RWPE2 (cell line): ENCODE measurements at regions not wholly inside any gene's neighbourhood (a gene's known extent, or its start where the extent isn't known, plus 50 kb on each side); places are given as distances from the start of the nearest gene placed in this dataset.

ENCODE experiments used
- ATAC-seq: fragments of 200-7000 bp; cut with Tn5 transposase; 3 replicates; pipeline ENCODE4 v1.9.1; 2021; ENCODE audit warnings: low read depth
- DNase-seq: peaks from one replicate; pipeline ENCODE4 v3.0.0-alpha.2; 2020; ENCODE audit warnings: low spot score
- H3K27ac ChIP-seq: fragments of 450-650 bp; 2 replicates; pipeline ENCODE4 v1.5.1; 2017; ENCODE audit warnings: mild to moderate bottlenecking; ENCODE audit not compliant: poor library complexity, severe bottlenecking
- H3K27me3 ChIP-seq: fragments of 250-450 bp; sonication (Bioruptor Pico); 2 replicates; pipeline ENCODE4 v1.5.1; 2021; ENCODE audit warnings: mild to moderate bottlenecking, moderate library complexity; ENCODE audit not compliant: insufficient read depth, poor library complexity, severe bottlenecking
- H3K36me3 ChIP-seq: fragments of 250-450 bp; sonication (Bioruptor Pico); 2 replicates; pipeline ENCODE4 v1.5.1; 2020; ENCODE audit warnings: low read depth, mild to moderate bottlenecking, moderate library complexity
- H3K4me1 ChIP-seq: fragments of 250-450 bp; sonication (Bioruptor Pico); 2 replicates; pipeline ENCODE4 v1.5.1; 2021; ENCODE audit warnings: mild to moderate bottlenecking, moderate library complexity; ENCODE audit not compliant: insufficient read depth, poor library complexity, severe bottlenecking
- H3K4me3 ChIP-seq: fragments of 250-450 bp; sonication (Bioruptor Pico); 2 replicates; pipeline ENCODE4 v1.5.1; 2021; ENCODE audit warnings: mild to moderate bottlenecking, moderate library complexity; ENCODE audit not compliant: severe bottlenecking
- H3K9me3 ChIP-seq: fragments of 250-450 bp; sonication (Bioruptor Pico); 2 replicates; pipeline ENCODE4 v1.5.1; 2021; ENCODE audit warnings: mild to moderate bottlenecking, moderate library complexity; ENCODE audit not compliant: severe bottlenecking
- CTCF ChIP-seq: fragments of 450-650 bp; IDR thresholded peaks from one replicate; pipeline ENCODE4 v1.5.1; 2017; ENCODE audit warnings: mild to moderate bottlenecking, moderate library complexity; ENCODE audit not compliant: poor library complexity, severe bottlenecking

- Histone ChIP-seq H3K36me3 (no peaks in the 10 kb centered on the region), H3K9me3 (no peaks in the 10 kb centered on the region), H3K27me3 (peaks cover 6% of the 10 kb centered on the region), H3K4me3 (no peak overlapping the region), H3K4me1 (no peaks in the 10 kb centered on the region), H3K27ac (no peak overlapping the region)
- DNase-seq = no peak
- no peak for TF ChIP-seq CTCF
- no peak for ATAC-seq
Observed at GRCh38 chr14:51805541-51805940, 54.9 kb upstream of the GNG2 start.

GRCh38 chr14:51806026-51807023 is 54.1 kb upstream of the GNG2 start:
- ATAC-seq (no peak), DNase-seq (no peak)
- Histone ChIP-seq H3K27ac (no peak overlapping the region), H3K4me3 (no peak overlapping the region), H3K4me1 (no peaks in the 10 kb centered on the region), H3K27me3 (peaks cover 6% of the 10 kb centered on the region), H3K36me3 (no peaks in the 10 kb centered on the region), H3K9me3 (no peaks in the 10 kb centered on the region)
- TF ChIP-seq CTCF = no peak

- H3K4me1 ChIP-seq = no peaks in the 10 kb centered on the region
- peaks cover 6% of the 10 kb centered on the region for H3K27me3 ChIP-seq
- ATAC-seq (no peak), DNase-seq (no peak)
- H3K36me3 ChIP-seq = no peaks in the 10 kb centered on the region
- H3K27ac ChIP-seq = no peak overlapping the region
- no peak overlapping the region for H3K4me3 ChIP-seq
- no peak for TF ChIP-seq CTCF
- H3K9me3 ChIP-seq = no peaks in the 10 kb centered on the region
Observed at GRCh38 chr14:51807356-51807755, 53.1 kb upstream of the GNG2 start.
